ENCODE measurements at regions not wholly inside any gene's neighbourhood (a gene's known extent, or its start where the extent isn't known, plus 50 kb on each side); places are given as distances from the start of the nearest gene placed in this dataset.
A peak's percentile ranks its signal among the peaks of the same experiment; 100 is the strongest.

DNA sequence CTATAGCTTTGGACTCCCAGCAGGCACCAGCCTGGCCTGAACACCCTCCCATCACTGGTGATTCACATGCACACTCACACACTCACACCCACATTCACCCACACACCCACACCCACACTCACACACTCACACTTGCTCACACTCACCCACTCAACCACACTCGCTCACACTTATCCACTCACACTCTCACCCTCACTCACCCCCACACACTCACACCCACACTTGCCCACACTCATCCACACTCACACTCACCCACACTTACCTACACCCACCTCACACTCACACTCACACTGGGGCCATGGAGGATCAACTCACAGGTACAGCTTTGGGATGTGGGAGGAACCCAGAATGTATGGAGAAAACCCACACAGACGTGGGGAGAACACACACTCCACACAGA lies 548.2 kb upstream of the FAT1 start:
- no peak for DNase-seq

DNA sequence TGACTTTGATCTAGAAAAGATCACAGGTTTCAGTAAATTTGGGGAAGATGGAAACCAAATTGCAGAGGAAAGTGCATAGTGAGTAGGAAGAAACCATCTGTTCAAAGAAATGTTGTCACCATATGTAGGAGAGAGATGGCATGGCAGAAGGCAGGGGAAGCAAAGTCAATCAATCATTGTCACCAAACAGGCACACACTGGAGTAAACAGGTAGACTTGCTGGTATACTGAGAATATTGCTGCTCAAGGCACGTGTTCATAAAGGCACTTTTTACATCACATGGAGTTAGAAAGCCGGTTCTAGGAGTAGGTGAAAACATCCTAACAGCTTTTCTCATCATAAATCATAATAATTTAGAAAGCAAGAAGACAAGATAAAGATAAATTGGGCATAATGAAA lies 550.5 kb upstream of the FAT1 start:
- DNase-seq = no peak

DNA sequence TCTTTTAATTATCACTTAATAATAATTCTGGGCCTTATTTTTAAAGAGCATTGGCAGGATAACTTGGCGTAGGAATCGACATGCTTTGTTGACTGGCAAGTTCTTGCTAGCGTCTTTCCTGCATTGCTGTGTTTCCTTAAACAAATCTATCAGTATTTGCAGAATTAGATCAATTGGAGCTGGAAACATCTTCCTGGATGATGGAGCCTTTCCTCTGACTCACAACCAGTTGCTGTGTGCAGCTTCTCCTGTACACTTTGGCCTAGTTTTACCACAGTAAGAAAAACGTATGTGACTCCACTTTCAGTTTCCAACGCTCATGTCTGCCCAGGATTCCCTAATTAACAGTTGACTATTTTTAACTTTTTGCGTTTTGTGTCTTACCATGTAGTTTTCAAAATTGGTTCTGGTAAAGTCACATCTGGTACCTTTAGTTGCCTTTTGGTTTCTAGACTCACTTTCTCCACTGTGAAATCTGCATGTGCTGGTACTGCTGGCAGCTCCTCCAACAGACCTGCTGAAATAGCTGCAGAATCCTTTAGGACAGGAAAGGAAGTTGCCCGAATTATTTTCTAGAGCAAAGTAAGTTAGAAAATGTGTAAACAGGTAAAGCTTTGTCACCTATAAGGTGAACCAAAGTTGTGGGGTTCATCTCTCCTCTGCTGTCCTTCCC lies 553.2 kb upstream of the FAT1 start:
- DNase-seq = no peak

DNA sequence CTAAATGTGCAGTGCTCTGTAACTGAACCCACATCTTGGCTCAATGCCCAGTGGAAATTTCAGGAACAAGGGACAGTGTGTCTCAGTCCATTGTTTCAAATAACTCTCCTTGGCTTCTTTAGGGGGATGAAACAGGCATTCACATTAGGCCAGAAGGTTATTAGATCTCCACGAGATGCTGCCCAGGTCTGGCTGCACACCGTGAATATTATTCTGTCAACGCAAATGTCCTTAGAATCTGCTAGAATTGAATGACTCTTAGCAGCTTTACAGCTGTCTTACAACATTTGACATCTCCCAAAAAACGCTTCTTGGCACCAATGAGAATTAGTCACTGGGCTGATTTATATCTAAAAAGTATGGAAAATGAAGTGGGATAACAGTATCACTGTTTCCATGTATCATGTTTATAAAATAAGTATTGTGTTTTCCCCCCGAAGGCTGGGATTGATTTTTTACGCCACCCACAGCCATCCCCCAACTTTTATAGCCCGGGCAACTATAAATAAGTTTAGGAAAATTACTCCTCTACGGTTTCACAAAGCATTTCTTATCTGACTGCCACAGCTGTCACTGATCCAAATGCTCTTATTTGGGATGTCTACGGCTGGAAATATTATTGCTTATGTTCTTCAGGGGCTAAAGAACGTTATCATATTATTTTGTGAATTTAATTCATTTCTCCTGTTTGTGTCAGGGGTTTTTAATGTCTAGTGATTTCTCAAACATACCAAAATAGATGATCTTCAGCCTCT lies 559.7 kb upstream of the FAT1 start:
- peak; percentile 43 for DNase-seq

DNA sequence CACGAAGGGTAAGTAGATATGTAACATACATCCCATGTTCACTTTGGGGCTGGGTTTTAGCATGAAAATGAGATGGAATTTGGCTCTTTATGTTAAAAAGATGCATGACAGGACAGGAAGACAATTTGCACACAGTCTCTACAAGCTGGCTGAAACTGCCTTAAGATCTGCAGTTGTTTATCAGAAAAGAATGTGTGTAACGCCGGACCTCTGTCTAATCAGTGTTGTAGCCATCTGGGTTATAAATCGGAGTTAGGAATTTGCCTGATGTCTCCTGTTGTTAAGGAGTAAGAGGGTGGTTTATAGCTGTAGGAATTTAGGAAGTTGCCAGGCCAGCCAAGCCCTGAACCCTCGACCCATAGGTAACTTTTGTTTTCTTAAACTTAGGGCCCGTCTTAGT lies 562.9 kb upstream of the FAT1 start:
- peak; percentile 52 for DNase-seq

DNA sequence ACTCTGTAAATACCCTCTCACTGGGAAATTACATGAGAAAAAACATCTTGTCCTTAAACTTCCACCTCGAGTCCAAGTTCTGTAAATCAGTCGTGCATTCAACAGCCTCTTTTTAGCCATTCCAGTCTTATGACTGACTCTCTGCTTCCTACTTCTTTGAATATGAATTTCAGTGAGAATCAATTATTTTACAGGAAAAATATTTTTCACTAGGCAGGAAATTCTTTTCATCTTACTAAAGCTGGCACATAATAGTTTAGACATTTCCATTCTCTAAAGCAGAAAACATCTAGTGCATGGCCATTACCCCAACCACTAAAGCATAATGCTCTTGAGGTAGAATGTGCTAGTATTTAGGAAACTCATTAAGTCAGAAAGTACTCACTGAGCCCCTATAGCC lies 565.7 kb upstream of the FAT1 start:
- peak; percentile 51 for DNase-seq

DNA sequence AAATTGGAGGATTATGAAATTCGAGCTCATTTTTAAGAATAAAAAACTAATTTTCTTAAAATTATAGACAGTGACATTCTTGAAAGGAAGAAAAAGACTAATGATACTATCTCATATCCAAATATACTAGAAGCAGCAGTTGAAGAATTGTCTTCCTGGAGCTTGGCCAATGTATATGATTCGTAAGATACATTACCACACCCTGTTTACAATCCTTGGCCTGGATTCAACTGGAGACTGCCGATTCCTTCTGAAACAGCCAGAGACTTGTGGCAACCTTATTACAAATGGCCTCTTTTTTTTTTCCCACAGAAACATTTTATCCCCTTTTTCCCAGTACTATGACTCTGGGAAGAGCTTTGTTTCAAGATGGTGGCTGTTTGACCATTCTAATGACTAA lies 571.2 kb upstream of the FAT1 start:
- peak; percentile 84 for DNase-seq

DNA sequence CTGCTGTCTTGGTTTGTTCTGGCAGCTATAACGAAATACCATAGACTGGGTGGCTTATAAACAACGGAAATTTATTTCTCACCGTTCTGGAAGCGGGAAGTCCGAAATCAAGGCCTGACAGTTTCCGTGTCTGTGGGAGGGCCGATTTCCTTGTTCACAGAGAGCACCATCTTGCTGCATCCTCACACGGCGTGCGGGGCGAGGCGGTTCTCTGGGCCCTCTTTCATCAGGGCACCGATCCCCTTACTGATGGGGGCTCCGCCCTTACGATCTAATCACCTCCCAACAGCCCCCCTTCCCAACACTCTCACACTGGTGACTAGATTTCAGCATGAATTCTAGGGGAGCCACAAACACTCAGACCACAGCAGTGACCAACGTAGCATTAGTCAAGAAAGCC lies 578.3 kb upstream of the FAT1 start:
- no peak for DNase-seq

DNA sequence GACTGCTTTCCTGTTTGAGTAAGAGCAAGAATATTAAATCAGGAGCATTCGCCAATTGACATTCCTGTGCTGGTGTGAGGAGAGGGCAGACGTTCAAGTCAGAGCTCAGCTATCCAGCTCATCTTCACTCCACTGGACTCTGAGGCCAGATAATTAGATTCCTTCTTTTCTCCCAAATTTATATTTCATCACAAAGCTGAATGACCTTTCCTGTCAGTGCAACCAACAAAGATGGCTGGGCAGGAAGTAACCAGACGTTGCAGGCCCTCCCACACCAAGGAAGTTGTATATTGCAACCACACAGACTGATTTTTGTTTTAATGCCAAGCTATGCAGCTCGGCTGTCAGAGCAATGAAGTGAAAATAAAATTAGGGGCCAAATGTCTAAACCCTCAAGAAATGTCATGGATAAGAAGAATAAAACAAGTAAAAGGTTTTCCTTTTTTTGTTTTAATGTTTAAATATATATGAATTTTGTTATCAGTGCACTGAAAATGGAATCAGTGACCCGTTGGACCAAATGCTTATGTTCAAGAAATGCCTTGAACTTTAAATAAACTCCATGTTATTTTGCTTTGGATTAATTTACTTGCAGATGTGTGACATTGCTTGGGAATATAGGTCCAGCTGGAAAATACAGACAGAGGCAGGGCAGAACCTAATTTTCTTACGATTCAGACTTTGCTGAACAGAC lies 578.9 kb upstream of the FAT1 start:
- DNase-seq = peak; percentile 53

DNA sequence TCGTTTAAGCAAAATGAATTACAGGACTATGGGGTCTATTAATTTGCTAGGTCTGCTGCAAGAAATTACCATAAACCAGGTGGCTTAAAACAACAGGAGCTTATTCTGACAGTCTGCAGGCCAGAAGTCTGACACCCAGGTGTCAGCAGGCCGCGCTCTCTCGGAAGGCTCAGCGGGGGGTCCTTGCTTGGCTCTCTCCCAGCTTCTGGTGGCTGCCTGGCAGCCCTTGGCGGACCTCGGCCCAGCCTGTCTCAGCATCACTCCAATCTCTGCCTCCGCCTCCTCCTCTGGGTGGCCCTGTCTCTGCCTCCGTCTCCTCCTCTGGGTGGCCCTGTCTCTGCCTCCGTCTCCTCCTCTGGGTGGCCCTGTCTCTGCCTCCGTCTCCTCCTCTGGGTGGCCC lies 580.5 kb upstream of the FAT1 start:
- no peak for DNase-seq

DNA sequence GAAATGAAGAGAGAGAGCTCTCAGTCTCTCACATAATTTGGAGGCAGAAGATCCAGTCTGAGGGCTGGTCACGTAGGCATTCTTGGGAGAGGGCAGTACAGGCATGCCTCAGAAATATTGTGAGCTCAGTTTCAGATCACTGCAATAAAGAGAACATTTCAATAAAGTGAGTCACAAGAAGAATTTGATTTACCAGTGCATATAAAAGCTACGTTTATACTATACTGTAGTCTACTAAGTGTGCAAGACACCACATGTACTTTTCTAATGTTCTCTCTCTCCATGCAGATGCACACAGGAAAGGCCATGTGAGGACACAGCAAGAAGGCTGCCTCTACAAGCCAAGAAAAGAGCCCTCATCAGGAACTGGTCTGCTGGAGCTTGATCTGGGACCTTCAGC lies 583.5 kb upstream of the FAT1 start:
- peak; percentile 48 for DNase-seq

DNA sequence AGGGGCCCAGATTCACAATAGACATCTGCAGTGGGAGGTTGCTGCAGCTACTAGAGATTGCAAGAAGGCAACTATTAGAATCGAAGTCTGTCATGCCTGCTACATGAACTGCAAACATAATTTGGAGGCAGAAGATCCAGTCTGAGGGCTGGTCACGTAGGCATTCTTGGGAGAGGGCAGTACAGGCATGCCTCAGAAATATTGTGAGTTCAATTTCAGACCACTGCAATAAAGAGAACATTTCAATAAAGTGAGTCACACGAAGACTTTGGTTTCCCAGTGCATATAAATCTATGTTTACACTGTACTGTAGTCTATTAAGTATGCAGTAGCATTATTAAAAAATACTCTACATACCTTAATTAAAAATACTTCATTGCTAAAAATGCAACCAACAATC lies 585.8 kb upstream of the FAT1 start:
- DNase-seq = peak; percentile 75

DNA sequence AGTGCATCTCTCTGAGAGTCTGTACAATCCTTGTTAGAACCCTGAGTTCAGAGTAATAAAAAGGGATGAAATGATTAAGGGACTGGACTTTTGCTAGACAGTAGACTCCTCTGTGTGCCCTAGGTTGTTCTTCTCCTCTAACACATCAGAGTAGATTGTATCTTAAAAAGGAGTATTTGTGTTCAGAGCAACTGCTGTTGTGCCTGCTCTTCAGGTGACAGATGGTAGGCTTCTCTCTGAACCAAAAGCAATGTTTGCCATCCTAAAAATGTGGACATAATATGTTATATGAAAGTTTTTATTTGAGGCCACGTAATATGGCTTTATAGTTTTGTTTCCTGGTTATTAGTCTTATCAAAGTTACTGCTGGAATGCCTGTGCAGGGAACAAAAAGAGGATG lies 588.6 kb upstream of the FAT1 start:
- no peak for DNase-seq

DNA sequence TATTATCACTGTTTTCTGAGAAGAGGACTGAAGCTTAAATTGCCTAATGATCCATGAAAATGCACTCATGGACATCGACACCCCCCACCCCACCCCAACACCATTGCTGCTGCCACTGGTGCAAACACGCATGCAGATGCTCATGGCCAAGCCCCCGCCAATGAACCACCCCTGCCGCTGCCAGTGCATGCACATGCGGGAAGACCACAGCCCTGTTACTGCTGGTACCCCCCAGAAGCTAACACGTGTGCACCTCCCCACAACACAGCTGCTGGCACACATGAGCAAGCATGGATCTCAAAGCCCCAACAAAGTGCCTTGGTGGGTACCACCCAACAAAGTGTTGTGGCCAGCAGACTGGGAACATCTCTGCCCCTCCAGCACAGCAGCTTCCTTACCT lies 594.1 kb upstream of the FAT1 start:
- DNase-seq = no peak

DNA sequence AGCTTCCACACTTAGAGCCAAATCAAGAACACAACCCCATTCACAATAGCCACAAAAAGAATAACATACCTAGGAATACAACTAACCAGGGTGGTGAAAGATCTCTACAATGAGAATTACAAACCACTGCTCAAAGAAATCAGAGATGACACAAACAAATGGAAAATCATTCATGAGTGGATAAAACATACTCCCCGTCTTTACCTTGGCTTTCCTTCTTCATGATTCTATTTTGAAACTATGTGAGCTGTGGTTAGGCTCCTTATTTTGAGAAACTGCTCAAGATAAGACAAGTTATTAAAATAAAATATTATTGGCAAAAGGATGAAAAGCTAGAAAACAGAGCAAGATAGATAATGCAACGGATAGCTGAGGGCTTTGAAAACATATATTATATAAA lies 598.1 kb upstream of the FAT1 start:
- peak; percentile 58 for DNase-seq

DNA sequence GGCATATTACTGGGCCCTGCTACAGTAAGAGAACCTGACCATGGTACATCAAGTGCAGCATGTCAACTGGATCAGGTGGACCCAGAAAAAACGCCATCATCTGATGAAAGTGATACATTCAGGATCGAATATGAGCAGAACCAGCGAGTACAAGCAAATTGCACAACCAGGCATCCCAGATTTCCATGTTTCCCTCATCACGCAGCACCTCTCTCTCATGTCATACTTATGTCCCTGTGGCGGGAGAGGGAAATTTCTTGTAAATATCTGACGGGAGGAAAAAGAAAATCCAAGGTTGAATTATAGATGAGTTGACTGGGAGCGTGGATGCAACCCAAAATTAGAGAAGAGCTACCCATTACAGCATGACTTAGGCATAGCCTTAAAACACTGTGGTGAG lies 608.5 kb upstream of the FAT1 start:
- no peak for DNase-seq

DNA sequence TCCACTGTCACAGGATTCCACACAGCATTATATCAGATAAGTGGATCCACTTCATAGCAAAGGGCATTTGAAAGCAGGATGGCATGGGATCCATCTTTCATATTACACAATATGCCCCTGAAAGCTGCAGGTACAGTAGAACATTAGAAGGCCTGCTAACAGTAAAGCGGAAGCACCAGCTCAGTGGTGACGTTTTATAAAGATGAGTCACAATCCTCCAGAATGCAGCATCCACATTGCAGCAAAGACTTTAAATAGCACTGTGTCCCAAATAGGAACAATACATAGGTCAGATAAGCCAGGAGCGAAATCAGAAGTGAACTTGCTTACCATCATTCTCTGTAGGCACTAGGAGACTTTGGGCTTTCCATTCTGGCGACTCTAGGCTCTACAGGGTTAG lies 609.5 kb upstream of the FAT1 start:
- DNase-seq = no peak

DNA sequence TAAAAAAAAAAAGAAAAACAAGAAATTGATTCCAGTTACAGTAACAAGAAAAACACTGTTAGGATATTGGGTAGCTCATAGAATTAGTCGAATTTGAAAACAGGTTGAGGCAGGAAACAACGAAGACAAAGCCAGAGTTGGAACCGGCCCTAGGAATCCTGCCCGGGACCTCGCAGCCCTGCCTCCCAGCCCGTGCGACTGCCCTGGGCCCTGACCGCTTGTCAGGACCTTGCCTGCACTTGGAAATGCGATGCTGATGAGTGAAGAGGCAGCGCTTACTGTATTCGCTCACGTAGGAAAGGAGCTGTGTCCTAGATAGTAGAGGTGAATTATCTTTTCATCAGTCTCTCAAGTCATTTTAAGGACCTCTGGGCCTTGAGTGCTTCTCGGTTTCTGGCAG lies 611.7 kb upstream of the FAT1 start:
- DNase-seq = no peak

DNA sequence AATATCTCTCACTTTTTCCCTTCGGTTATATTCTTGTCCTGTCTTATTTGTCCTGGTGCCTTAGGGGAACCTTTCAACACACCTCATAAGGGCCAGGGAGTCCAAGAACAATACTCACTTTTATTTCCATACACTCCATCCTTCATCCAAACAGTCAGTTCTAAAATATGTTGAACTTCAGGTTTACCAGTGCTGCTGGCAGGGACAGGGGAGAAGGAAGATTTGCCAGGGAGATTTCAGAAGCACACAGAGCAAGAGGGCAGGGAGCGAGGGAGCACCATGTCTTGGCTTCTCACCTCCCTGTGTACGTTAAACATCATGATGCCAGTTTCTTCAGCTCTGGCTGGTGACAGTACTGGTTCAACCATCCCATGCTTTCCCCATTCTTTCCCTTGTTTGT lies 631.1 kb upstream of the FAT1 start:
- DNase-seq = no peak

DNA sequence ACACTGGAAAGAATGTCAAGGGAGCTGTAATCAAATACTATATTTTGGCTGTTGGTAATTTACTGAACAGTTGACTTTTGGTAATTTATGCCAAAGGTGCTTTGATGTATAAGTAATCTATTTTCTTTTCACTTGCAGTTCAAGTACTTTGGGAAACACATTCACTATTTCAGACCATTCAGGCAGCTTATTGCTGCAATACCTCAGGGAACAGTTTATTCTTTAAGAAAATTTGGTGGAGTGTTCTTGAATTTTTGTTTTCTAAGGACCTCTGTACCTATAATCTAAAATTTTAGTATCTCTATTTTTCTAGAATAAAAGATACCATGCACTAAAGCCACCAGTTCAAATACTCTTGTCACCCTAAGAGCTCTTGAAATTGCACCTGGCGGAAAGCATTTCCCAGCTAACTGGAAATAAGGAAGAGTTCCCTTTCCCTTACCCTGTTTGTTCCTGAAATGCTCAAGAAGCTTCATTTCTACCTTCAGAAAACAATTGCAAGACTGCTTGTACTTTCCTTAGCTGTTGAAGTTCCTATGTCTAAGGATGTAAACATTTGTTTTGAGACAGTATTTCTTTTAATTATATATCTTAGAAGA lies 633.5 kb upstream of the FAT1 start:
- no peak for DNase-seq

DNA sequence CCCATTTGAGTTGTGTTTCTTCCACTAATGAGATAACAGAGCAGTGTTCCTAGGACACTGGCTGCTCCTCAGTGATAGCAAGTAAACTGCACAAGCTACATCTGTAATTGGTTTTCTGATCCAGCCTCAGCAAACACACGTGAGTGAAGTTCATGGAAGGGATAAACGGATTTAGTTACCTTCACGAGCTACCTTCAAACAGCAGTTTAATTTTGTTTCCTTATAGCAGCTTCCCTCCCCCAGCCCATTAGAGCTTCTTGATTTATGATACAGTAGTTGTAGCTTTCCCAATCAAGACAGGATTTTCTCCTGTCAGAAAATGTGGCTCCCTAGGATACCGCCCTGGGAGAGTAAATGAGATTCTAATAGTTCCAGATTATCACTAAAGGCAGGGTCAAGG lies 634.2 kb upstream of the FAT1 start:
- DNase-seq = no peak

DNA sequence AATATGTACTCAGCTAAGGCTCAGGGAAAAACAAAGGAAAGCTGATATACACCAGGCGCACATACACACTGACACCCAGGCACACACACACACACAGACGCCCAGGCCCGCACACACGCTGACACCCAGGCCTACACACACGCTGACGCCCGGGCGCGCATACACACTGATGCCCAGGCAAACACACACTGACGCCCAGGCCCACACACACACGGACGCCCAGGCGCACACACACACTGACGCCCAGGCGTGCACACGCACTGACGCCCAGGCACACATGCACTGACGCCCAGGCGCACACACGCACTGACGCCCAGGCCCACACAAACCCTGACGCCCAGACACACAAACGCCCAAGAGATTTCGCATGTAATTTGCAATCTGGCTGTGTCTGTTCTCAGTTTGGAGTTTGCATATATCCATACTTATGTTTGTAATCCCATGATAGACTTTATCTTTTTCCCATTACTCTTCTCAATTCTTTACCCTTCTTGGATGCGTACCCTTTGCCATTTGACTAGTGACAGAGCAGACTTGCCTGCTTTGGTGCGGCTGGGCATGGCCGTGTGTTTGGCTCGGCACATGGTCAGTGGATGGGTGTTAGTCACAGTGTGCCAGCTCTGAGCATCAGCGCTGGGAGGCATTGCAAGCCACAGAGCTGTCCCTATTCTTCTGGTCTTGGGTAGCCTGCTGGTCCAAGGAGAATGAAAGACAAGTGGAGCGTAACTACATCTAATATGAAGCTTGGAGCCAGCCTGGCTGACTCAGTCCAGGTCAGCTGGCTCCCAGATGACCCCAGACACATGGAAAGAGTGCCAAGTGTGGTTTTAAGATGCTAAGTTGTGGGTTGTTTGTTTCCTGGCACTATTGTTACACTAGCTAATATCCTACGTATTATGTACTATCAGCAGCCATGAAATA lies 632.4 kb upstream of the ZFP42 start:
- no peak for DNase-seq

DNA sequence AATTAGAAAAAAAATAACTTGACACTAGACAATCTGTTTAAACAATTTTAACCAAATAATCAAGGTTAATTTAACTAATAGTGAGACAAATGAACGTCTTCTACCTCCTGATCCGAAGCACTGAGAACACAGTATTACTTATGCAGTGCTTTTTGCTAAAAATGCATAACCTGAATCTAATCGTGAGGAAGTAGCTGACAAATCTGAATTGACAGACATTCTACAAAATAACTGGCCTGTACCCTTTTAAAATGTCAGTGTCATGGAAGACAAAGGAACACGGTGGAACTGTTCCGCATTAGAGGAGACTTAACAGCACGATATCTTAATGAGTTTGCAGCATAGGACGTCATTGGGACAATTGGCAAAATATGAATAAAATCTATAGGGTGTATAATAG lies 631.2 kb upstream of the ZFP42 start:
- DNase-seq = no peak

Data from fibroblast of upper back skin (primary cell).